Activated CD4-positive, alpha-beta T cell treated with anti-CD3 and anti-CD28 coated beads, Interleukin-2, Interleukin-4, amounts not matched to agents 100 ng/mL and 50 ng/mL, durations not matched to agents 16 hours and 8 hours (primary cell): ENCODE measurements at regions not wholly inside any gene's neighbourhood (a gene's known extent, or its start where the extent isn't known, plus 50 kb on each side); places are given as distances from the start of the nearest gene placed in this dataset.
"Not testable (repeated sequence)": the region's sequence is repeated elsewhere in the genome, so short reads cannot be mapped to it uniquely, and the experiment has no call there.

Experiments used
- DNase-seq: peaks from one replicate; pipeline ENCODE4 v3.0.0-alpha.2; 2020; ENCODE audit warnings: low spot score

- DNase-seq = no peak
Measured at GRCh38 chr14:86203843-86204242, 673.9 kb downstream of the FLRT2 start.

- DNase-seq = no peak
Measured at GRCh38 chr14:86196471-86196870, 666.5 kb downstream of the FLRT2 start.

GRCh38 chr14:86193756-86194155, 663.8 kb downstream of the FLRT2 start:
- DNase-seq = no peak

- DNase-seq = no peak
Measured at GRCh38 chr14:86179980-86180379, 650.0 kb downstream of the FLRT2 start.

GRCh38 chr14:86168371-86168770, 638.4 kb downstream of the FLRT2 start:
- DNase-seq = no peak

- no peak for DNase-seq
Measured at GRCh38 chr14:86166541-86166940, 636.6 kb downstream of the FLRT2 start.

- no peak for DNase-seq
Measured at GRCh38 chr14:86153480-86153879, 623.5 kb downstream of the FLRT2 start.

GRCh38 chr14:86143248-86143647, 613.3 kb downstream of the FLRT2 start:
- no peak for DNase-seq

- no peak for DNase-seq
Measured at GRCh38 chr14:86141966-86142365, 612.0 kb downstream of the FLRT2 start.

GRCh38 chr14:86129426-86129825, 599.5 kb downstream of the FLRT2 start:
- DNase-seq = no peak

GRCh38 chr14:86124328-86124727, 594.4 kb downstream of the FLRT2 start:
- peak; percentile 15 for DNase-seq

GRCh38 chr14:86115972-86116371, 586.0 kb downstream of the FLRT2 start:
- DNase-seq = no peak

- DNase-seq = not testable (repeated sequence)
Measured at GRCh38 chr14:86110871-86111270, 580.9 kb downstream of the FLRT2 start.

- DNase-seq = no peak
Measured at GRCh38 chr14:86104691-86105265, 574.8 kb downstream of the FLRT2 start.

- DNase-seq = no peak
Measured at GRCh38 chr14:86094512-86094911, 564.6 kb downstream of the FLRT2 start.

- DNase-seq = no peak
Measured at GRCh38 chr14:86091811-86092210, 561.9 kb downstream of the FLRT2 start.

GRCh38 chr14:86088156-86088555, 558.2 kb downstream of the FLRT2 start:
- no peak for DNase-seq

- DNase-seq = no peak
Measured at GRCh38 chr14:86087377-86087776, 557.4 kb downstream of the FLRT2 start.

- DNase-seq = no peak
Measured at GRCh38 chr14:86086962-86087361, 557.0 kb downstream of the FLRT2 start.

GRCh38 chr14:86084097-86084496, 554.2 kb downstream of the FLRT2 start:
- no peak for DNase-seq

GRCh38 chr14:86083616-86084015, 553.7 kb downstream of the FLRT2 start:
- DNase-seq = no peak

GRCh38 chr14:86072116-86072894, 542.4 kb downstream of the FLRT2 start:
- no peak for DNase-seq

- no peak for DNase-seq
Measured at GRCh38 chr14:86066651-86067050, 536.7 kb downstream of the FLRT2 start.

GRCh38 chr14:86065407-86065806, 535.5 kb downstream of the FLRT2 start:
- DNase-seq = no peak
